ENCODE measurements at regions not wholly inside any gene's neighbourhood (a gene's known extent, or its start where the extent isn't known, plus 50 kb on each side); places are given as distances from the start of the nearest gene placed in this dataset.

DNA sequence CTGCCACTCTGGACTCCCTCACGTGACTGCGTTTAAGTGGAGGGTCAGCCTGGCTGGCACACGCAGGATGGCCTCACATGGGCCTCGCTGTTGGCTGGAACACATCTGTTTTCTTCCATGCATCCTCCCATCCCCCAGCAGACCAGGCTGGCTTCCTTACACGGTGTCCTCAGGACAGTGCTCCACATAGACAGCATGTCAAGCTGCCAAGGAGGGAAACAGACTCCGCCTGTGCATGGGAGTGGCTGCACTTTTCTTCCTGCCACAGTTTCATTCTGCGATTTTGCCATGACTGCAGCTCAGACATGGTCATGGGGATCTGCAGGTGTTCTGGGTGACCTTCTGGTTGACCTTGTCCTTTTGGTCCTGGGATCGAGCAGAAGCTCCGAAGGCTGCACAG is 344.2 kb downstream of the SHANK2 start:
- Histone ChIP-seq H3K4me1 (ENCODE audit: control insufficient read depth in 4 of 4, insufficient read depth in 4 of 4, low read length in 3 of 4) (no peaks in the 10 kb centered on the region), H3K4me3 (ENCODE audit: low read depth in 1 of 3, low read length in 3 of 3) (no peak overlapping the region), H3K9me3 (ENCODE audit: control insufficient read depth in 4 of 4, low read length in 3 of 4) (no peaks in the 10 kb centered on the region), H3K9ac (ENCODE audit: low read depth in 1 of 2, low read length in 2 of 2) (no peak overlapping the region), H3K27me3 (ENCODE audit: control insufficient read depth in 4 of 4, insufficient read depth in 4 of 4, low read length in 3 of 4) (no peaks in the 10 kb centered on the region), H3K36me3 (ENCODE audit: control insufficient read depth in 4 of 4, insufficient read depth in 3 of 4, low read depth in 1 of 4, low read length in 3 of 4) (peaks cover 0 to 1% (median 0%) of the 10 kb centered on the region in 4 donors), H3K27ac (ENCODE audit: low read depth in 1 of 2, low read length in 2 of 2) (no peak overlapping the region)
- no peak for TF ChIP-seq FOXA2 (IDR thresholded peaks at IDR 0.05)
- TF ChIP-seq, protein P1, sequence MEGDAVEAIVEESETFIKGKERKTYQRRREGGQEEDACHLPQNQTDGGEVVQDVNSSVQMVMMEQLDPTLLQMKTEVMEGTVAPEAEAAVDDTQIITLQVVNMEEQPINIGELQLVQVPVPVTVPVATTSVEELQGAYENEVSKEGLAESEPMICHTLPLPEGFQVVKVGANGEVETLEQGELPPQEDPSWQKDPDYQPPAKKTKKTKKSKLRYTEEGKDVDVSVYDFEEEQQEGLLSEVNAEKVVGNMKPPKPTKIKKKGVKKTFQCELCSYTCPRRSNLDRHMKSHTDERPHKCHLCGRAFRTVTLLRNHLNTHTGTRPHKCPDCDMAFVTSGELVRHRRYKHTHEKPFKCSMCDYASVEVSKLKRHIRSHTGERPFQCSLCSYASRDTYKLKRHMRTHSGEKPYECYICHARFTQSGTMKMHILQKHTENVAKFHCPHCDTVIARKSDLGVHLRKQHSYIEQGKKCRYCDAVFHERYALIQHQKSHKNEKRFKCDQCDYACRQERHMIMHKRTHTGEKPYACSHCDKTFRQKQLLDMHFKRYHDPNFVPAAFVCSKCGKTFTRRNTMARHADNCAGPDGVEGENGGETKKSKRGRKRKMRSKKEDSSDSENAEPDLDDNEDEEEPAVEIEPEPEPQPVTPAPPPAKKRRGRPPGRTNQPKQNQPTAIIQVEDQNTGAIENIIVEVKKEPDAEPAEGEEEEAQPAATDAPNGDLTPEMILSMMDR (IDR thresholded peaks at IDR 0.05; ENCODE audit: low read depth, low read length, missing input control): no peak
- no peak for TF ChIP-seq EGR1 (IDR thresholded peaks at IDR 0.05; ENCODE audit: low read depth in 2 of 2)
- WGBS: 82% methylated on average over 9 of the region's 9 CpGs
- no peak for DNase-seq (ENCODE audit: low spot score)

DNA sequence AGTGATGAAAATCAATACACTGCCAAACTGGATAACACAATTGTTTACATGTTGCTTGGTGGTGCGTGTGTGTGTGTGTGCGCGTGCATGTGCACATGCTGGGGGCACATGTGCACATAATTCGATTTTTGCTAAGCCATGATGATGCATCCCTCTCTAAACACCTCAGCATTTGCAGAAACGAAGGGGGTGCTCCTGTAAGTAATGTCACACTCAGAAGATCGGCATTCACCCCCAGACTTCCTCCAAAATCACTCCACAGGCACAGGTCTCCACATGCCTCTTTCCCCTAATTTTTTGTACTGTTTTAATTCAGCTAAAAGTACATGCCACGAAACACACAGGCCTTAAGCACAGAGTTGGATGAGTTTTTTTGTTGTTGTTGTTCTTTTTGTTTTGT is 341.5 kb downstream of the SHANK2 start:
- DNase-seq (ENCODE audit: low spot score): no peak
- Histone ChIP-seq H3K27me3 (ENCODE audit: control insufficient read depth in 4 of 4, insufficient read depth in 4 of 4, low read length in 3 of 4) (no peaks in the 10 kb centered on the region), H3K4me1 (ENCODE audit: control insufficient read depth in 4 of 4, insufficient read depth in 4 of 4, low read length in 3 of 4) (no peaks in the 10 kb centered on the region), H3K9me3 (ENCODE audit: control insufficient read depth in 4 of 4, low read length in 3 of 4) (no peaks in the 10 kb centered on the region), H3K36me3 (ENCODE audit: control insufficient read depth in 4 of 4, insufficient read depth in 3 of 4, low read depth in 1 of 4, low read length in 3 of 4) (peaks cover 0 to 1% (median 0%) of the 10 kb centered on the region in 4 donors), H3K9ac (ENCODE audit: low read depth in 1 of 2, low read length in 2 of 2) (no peak overlapping the region), H3K4me3 (ENCODE audit: low read depth in 1 of 3, low read length in 3 of 3) (no peak overlapping the region), H3K27ac (ENCODE audit: low read depth in 1 of 2, low read length in 2 of 2) (no peak overlapping the region)
- WGBS: 91% methylated on average over 7 of the region's 7 CpGs
- TF ChIP-seq FOXA2 (IDR thresholded peaks at IDR 0.05) (no peak), NR2F2 (IDR thresholded peaks at IDR 0.05) (no peak), EGR1 (IDR thresholded peaks at IDR 0.05; ENCODE audit: low read depth in 2 of 2) (no peak), HNF4A (conservative IDR thresholded peaks at IDR 0.05) (no peak)
- TF ChIP-seq, protein P2, sequence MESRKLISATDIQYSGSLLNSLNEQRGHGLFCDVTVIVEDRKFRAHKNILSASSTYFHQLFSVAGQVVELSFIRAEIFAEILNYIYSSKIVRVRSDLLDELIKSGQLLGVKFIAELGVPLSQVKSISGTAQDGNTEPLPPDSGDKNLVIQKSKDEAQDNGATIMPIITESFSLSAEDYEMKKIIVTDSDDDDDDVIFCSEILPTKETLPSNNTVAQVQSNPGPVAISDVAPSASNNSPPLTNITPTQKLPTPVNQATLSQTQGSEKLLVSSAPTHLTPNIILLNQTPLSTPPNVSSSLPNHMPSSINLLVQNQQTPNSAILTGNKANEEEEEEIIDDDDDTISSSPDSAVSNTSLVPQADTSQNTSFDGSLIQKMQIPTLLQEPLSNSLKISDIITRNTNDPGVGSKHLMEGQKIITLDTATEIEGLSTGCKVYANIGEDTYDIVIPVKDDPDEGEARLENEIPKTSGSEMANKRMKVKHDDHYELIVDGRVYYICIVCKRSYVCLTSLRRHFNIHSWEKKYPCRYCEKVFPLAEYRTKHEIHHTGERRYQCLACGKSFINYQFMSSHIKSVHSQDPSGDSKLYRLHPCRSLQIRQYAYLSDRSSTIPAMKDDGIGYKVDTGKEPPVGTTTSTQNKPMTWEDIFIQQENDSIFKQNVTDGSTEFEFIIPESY (IDR thresholded peaks at IDR 0.05): no peak
- TF ChIP-seq, protein P1 (IDR thresholded peaks at IDR 0.05; ENCODE audit: low read depth, low read length, missing input control): no peak

DNA sequence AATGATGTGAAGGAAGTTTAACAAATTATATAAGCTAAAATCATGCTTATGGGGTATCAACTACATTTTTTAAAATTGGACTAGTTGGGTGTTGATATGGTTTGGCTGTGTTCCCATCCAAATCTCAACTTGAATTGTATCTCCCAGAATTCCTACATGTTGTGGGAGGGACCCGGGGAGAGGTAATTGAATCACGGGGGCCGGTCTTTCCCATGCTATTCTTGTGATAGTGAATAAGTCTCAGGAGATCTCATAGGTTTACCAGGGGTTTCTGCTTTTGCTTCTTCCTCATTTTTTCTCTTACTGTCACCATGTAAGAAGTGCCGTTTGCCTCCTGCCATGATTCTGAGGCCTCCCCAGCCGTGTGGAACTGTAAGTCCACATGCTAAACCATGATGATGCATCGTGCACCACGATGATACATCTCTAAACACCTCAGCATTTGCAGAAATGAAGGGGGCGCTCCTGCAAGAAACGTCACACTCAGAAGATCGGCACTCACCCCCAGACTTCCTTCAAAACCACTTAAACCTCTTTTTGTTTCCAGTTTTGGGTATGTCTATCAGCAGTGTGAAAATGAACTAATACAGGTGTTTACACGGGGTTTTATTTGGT is 340.0 kb downstream of the SHANK2 start:
- H3K9me3 ChIP-seq (ENCODE audit: control insufficient read depth in 4 of 4, low read length in 3 of 4): no peaks in the 10 kb centered on the region
- no peak for DNase-seq (ENCODE audit: low spot score)
- H3K4me1 ChIP-seq (ENCODE audit: control insufficient read depth in 4 of 4, insufficient read depth in 4 of 4, low read length in 3 of 4): no peaks in the 10 kb centered on the region
- TF ChIP-seq NR2F2 (IDR thresholded peaks at IDR 0.05) (no peak), FOXA2 (IDR thresholded peaks at IDR 0.05) (no peak), SP1 (IDR thresholded peaks at IDR 0.05) (no peak), JUND (IDR thresholded peaks at IDR 0.05) (no peak), RAD21 (IDR thresholded peaks at IDR 0.05) (no peak), EGR1 (IDR thresholded peaks at IDR 0.05; ENCODE audit: low read depth in 2 of 2) (no peak), HNF4A (conservative IDR thresholded peaks at IDR 0.05) (no peak)
- TF ChIP-seq, protein P3, sequence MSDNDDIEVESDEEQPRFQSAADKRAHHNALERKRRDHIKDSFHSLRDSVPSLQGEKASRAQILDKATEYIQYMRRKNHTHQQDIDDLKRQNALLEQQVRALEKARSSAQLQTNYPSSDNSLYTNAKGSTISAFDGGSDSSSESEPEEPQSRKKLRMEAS (IDR thresholded peaks at IDR 0.05): no peak
- TF ChIP-seq, protein P4, sequence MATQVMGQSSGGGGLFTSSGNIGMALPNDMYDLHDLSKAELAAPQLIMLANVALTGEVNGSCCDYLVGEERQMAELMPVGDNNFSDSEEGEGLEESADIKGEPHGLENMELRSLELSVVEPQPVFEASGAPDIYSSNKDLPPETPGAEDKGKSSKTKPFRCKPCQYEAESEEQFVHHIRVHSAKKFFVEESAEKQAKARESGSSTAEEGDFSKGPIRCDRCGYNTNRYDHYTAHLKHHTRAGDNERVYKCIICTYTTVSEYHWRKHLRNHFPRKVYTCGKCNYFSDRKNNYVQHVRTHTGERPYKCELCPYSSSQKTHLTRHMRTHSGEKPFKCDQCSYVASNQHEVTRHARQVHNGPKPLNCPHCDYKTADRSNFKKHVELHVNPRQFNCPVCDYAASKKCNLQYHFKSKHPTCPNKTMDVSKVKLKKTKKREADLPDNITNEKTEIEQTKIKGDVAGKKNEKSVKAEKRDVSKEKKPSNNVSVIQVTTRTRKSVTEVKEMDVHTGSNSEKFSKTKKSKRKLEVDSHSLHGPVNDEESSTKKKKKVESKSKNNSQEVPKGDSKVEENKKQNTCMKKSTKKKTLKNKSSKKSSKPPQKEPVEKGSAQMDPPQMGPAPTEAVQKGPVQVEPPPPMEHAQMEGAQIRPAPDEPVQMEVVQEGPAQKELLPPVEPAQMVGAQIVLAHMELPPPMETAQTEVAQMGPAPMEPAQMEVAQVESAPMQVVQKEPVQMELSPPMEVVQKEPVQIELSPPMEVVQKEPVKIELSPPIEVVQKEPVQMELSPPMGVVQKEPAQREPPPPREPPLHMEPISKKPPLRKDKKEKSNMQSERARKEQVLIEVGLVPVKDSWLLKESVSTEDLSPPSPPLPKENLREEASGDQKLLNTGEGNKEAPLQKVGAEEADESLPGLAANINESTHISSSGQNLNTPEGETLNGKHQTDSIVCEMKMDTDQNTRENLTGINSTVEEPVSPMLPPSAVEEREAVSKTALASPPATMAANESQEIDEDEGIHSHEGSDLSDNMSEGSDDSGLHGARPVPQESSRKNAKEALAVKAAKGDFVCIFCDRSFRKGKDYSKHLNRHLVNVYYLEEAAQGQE (IDR thresholded peaks at IDR 0.05): no peak
- TF ChIP-seq, protein P5, sequence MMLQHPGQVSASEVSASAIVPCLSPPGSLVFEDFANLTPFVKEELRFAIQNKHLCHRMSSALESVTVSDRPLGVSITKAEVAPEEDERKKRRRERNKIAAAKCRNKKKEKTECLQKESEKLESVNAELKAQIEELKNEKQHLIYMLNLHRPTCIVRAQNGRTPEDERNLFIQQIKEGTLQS (IDR thresholded peaks at IDR 0.05): no peak
- peaks cover 0 to 3% (median under 1%) of the 10 kb centered on the region in 4 donors for H3K36me3 ChIP-seq (ENCODE audit: control insufficient read depth in 4 of 4, insufficient read depth in 3 of 4, low read depth in 1 of 4, low read length in 3 of 4)
- no peak overlapping the region for H3K27ac ChIP-seq (ENCODE audit: low read depth in 1 of 2, low read length in 2 of 2)
- H3K27me3 ChIP-seq (ENCODE audit: control insufficient read depth in 4 of 4, insufficient read depth in 4 of 4, low read length in 3 of 4): no peaks in the 10 kb centered on the region
- 82% methylated on average over 11 of the region's 11 CpGs for WGBS
- no peak overlapping the region for H3K4me3 ChIP-seq (ENCODE audit: low read depth in 1 of 3, low read length in 3 of 3)
- H3K9ac ChIP-seq (ENCODE audit: low read depth in 1 of 2, low read length in 2 of 2): no peak overlapping the region

All from liver (tissue), 8 donors.